ENCODE measurements at regions not wholly inside any gene's neighbourhood (a gene's known extent, or its start where the extent isn't known, plus 50 kb on each side); places are given as distances from the start of the nearest gene placed in this dataset.

- Histone ChIP-seq H3K4me3 (ENCODE audit: low read length) (no peak overlapping the region), H3K4me1 (ENCODE audit: insufficient read depth, low read length) (no peaks in the 10 kb centered on the region), H3K27me3 (ENCODE audit: insufficient read depth, low read length) (no peaks in the 10 kb centered on the region), H3K36me3 (ENCODE audit: insufficient read depth, low read depth, low read length) (no peaks in the 10 kb centered on the region), H3K9ac (ENCODE audit: low read depth, low read length) (no peak overlapping the region), H3K9me3 (ENCODE audit: insufficient read depth, low read depth, low read length) (peaks cover 86% of the 10 kb centered on the region), H3K27ac (ENCODE audit: low read length) (no peak overlapping the region)
Observed at GRCh38 chr19:16000024-16000663, 51.3 kb downstream of the OR10H4 start.

- H3K4me1 ChIP-seq (ENCODE audit: insufficient read depth, low read length) = no peaks in the 10 kb centered on the region
- H3K9me3 ChIP-seq (ENCODE audit: insufficient read depth, low read depth, low read length) = peaks cover 84% of the 10 kb centered on the region
- no peaks in the 10 kb centered on the region for H3K36me3 ChIP-seq (ENCODE audit: insufficient read depth, low read depth, low read length)
- no peak overlapping the region for H3K4me3 ChIP-seq (ENCODE audit: low read length)
- no peaks in the 10 kb centered on the region for H3K27me3 ChIP-seq (ENCODE audit: insufficient read depth, low read length)
- H3K9ac ChIP-seq (ENCODE audit: low read depth, low read length) = no peak overlapping the region
- H3K27ac ChIP-seq (ENCODE audit: low read length) = no peak overlapping the region
Observed at GRCh38 chr19:16001481-16002312, 52.9 kb downstream of the OR10H4 start.

DNA sequence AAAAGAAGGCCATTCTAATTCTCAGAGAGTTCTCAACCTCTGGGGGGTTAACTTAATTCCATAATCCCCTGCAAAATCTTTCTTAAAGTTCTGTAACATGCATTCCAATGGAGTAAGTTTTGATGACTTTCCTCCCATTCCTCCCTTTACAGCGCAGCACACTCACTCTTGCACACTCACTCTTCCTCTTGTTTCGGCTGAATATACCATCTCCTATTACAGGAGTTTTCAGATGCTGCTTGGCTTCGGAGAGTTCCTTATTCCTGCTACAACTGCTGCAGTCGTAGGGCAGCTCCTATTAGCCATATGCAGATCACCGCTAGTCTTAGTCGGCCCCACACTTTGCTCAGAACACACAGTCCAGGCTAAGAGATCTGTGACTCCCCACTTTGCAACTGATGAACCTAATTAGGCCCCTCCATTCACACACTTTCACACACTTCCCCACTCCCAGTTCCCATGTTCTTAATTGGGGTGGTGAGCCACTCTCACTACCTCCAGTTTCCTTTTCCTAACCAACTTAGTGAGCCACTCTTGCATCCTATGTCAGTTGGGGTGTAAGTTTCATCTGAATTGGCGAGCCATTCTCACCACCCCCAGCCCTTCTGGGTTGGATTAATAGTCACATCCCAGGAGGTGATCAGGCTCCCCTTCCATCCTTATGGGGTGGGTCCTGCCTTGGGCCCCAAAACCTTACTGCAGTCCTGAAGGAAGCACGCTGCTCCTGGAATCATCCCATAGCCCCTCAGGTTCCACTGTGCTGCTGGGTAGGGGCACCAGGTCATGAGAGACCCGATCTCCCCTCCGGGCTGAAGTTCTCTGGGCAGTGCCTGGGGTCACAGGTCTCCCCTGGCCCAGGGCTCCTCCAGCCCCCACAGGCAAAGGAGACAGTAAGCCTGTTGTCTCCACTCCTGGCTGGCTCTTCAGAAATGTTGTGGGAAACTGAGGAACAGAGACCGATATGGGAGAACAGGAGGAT is 53.9 kb downstream of the OR10H4 start:
- Histone ChIP-seq H3K36me3 (ENCODE audit: insufficient read depth, low read depth, low read length) (no peaks in the 10 kb centered on the region), H3K4me3 (ENCODE audit: low read length) (no peak overlapping the region), H3K9ac (ENCODE audit: low read depth, low read length) (no peak overlapping the region), H3K4me1 (ENCODE audit: insufficient read depth, low read length) (no peaks in the 10 kb centered on the region), H3K27me3 (ENCODE audit: insufficient read depth, low read length) (no peaks in the 10 kb centered on the region), H3K27ac (ENCODE audit: low read length) (no peak overlapping the region), H3K9me3 (ENCODE audit: insufficient read depth, low read depth, low read length) (peaks cover 80% of the 10 kb centered on the region)

DNA sequence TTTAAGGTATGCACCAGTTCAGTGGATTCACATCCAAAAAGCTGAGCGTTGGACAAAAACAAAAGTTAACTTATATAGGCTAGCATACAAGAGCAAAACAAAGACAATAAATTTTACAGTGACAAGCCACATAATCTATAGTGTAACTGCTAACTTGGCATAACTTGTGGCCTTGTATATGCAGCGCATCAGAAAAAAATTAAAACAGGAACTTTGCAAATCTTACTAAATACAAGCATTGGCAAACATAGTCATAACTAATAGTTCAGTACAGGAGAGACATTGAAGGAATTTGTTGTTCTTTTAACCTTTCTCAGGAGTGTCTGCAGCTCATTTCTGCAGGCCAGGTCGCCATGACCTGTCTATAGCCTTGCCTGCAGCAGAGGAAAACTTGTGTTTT is 54.6 kb downstream of the OR10H4 start:
- Histone ChIP-seq H3K4me1 (ENCODE audit: insufficient read depth, low read length) (no peaks in the 10 kb centered on the region), H3K27me3 (ENCODE audit: insufficient read depth, low read length) (no peaks in the 10 kb centered on the region), H3K9me3 (ENCODE audit: insufficient read depth, low read depth, low read length) (peaks cover 79% of the 10 kb centered on the region), H3K27ac (ENCODE audit: low read length) (no peak overlapping the region), H3K4me3 (ENCODE audit: low read length) (no peak overlapping the region), H3K36me3 (ENCODE audit: insufficient read depth, low read depth, low read length) (no peaks in the 10 kb centered on the region), H3K9ac (ENCODE audit: low read depth, low read length) (no peak overlapping the region)

GRCh38 chr19:16005925-16006324 is 57.1 kb downstream of the OR10H4 start:
- Histone ChIP-seq H3K27me3 (ENCODE audit: insufficient read depth, low read length) (no peaks in the 10 kb centered on the region), H3K36me3 (ENCODE audit: insufficient read depth, low read depth, low read length) (no peaks in the 10 kb centered on the region), H3K9ac (ENCODE audit: low read depth, low read length) (no peak overlapping the region), H3K27ac (ENCODE audit: low read length) (no peak overlapping the region), H3K4me3 (ENCODE audit: low read length) (no peak overlapping the region), H3K4me1 (ENCODE audit: insufficient read depth, low read length) (no peaks in the 10 kb centered on the region), H3K9me3 (ENCODE audit: insufficient read depth, low read depth, low read length) (peaks cover 68% of the 10 kb centered on the region)

DNA sequence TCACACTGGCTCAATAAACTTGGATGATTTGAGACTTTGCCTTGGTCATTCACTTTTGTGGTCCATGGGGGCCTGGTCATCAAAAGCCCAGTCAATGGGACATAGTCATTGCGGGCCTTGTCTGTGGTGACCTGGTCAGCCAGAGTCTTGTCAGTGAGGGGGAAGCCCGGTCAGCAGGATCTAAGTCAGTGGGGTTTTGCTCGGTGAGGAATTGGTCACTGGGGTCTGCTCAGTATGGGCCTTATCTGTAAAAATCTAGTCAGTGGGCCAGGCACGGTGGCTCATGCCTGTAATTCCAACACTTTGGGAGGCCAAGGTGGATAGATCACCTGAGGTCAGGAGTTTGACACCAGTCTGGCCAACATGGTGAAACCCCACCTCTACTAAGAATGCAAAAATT is 63.7 kb upstream of the TPM4 start:
- Histone ChIP-seq H3K4me3 (ENCODE audit: low read length) (no peak overlapping the region), H3K9ac (ENCODE audit: low read depth, low read length) (no peak overlapping the region), H3K27me3 (ENCODE audit: insufficient read depth, low read length) (no peaks in the 10 kb centered on the region), H3K4me1 (ENCODE audit: insufficient read depth, low read length) (no peaks in the 10 kb centered on the region), H3K27ac (ENCODE audit: low read length) (no peak overlapping the region), H3K36me3 (ENCODE audit: insufficient read depth, low read depth, low read length) (no peaks in the 10 kb centered on the region), H3K9me3 (ENCODE audit: insufficient read depth, low read depth, low read length) (peaks cover 77% of the 10 kb centered on the region)

- Histone ChIP-seq H3K36me3 (ENCODE audit: insufficient read depth, low read depth, low read length) (no peaks in the 10 kb centered on the region), H3K9ac (ENCODE audit: low read depth, low read length) (no peak overlapping the region), H3K4me1 (ENCODE audit: insufficient read depth, low read length) (no peaks in the 10 kb centered on the region), H3K9me3 (ENCODE audit: insufficient read depth, low read depth, low read length) (peaks cover 78% of the 10 kb centered on the region), H3K27ac (ENCODE audit: low read length) (no peak overlapping the region), H3K27me3 (ENCODE audit: insufficient read depth, low read length) (no peaks in the 10 kb centered on the region), H3K4me3 (ENCODE audit: low read length) (no peak overlapping the region)
Observed at GRCh38 chr19:16013181-16013850, 63.0 kb upstream of the TPM4 start.

GRCh38 chr19:16013851-16014840 is 62.1 kb upstream of the TPM4 start:
- Histone ChIP-seq H3K4me3 (ENCODE audit: low read length) (no peak overlapping the region), H3K36me3 (ENCODE audit: insufficient read depth, low read depth, low read length) (no peaks in the 10 kb centered on the region), H3K27me3 (ENCODE audit: insufficient read depth, low read length) (no peaks in the 10 kb centered on the region), H3K9me3 (ENCODE audit: insufficient read depth, low read depth, low read length) (peaks cover 85% of the 10 kb centered on the region), H3K27ac (ENCODE audit: low read length) (no peak overlapping the region), H3K9ac (ENCODE audit: low read depth, low read length) (no peak overlapping the region), H3K4me1 (ENCODE audit: insufficient read depth, low read length) (no peaks in the 10 kb centered on the region)

- Histone ChIP-seq H3K4me3 (ENCODE audit: low read length) (no peak overlapping the region), H3K9me3 (ENCODE audit: insufficient read depth, low read depth, low read length) (peaks cover 77% of the 10 kb centered on the region), H3K36me3 (ENCODE audit: insufficient read depth, low read depth, low read length) (no peaks in the 10 kb centered on the region), H3K27ac (ENCODE audit: low read length) (no peak overlapping the region), H3K4me1 (ENCODE audit: insufficient read depth, low read length) (no peaks in the 10 kb centered on the region), H3K9ac (ENCODE audit: low read depth, low read length) (no peak overlapping the region), H3K27me3 (ENCODE audit: insufficient read depth, low read length) (no peaks in the 10 kb centered on the region)
Observed at GRCh38 chr19:16014923-16015804, 61.1 kb upstream of the TPM4 start.

GRCh38 chr19:16015805-16016173 is 60.5 kb upstream of the TPM4 start:
- no peaks in the 10 kb centered on the region for H3K4me1 ChIP-seq (ENCODE audit: insufficient read depth, low read length)
- no peaks in the 10 kb centered on the region for H3K36me3 ChIP-seq (ENCODE audit: insufficient read depth, low read depth, low read length)
- no peak overlapping the region for H3K4me3 ChIP-seq (ENCODE audit: low read length)
- no peak overlapping the region for H3K9ac ChIP-seq (ENCODE audit: low read depth, low read length)
- peaks cover 78% of the 10 kb centered on the region for H3K9me3 ChIP-seq (ENCODE audit: insufficient read depth, low read depth, low read length)
- no peaks in the 10 kb centered on the region for H3K27me3 ChIP-seq (ENCODE audit: insufficient read depth, low read length)
- no peak overlapping the region for H3K27ac ChIP-seq (ENCODE audit: low read length)

Measured in iPS-20b (cell line).